Activated naive CD4-positive, alpha-beta T cell treated with anti-CD3 and anti-CD28 coated beads, Interleukin-2, amount 50 U/mL, for 24 hours (primary cell): ENCODE measurements at regions not wholly inside any gene's neighbourhood (a gene's known extent, or its start where the extent isn't known, plus 50 kb on each side); places are given as distances from the start of the nearest gene placed in this dataset.

Experiments used
- H3K27ac Mint-ChIP-seq: one replicate; pipeline ENCODE4 v1.8.0; 2021; ENCODE audit warnings: mild to moderate bottlenecking, mixed read lengths
- H3K27me3 Mint-ChIP-seq: one replicate; pipeline ENCODE4 v1.8.0; 2021; ENCODE audit warnings: mixed read lengths
- H3K36me3 Mint-ChIP-seq: one replicate; pipeline ENCODE4 v1.8.0; 2021; ENCODE audit warnings: mixed read lengths
- H3K4me1 Mint-ChIP-seq: one replicate; pipeline ENCODE4 v1.8.0; 2021; ENCODE audit warnings: mixed read lengths
- H3K4me3 Mint-ChIP-seq: one replicate; pipeline ENCODE4 v1.8.0; 2021; ENCODE audit warnings: mild to moderate bottlenecking, mixed read lengths
- H3K9me3 Mint-ChIP-seq: one replicate; pipeline ENCODE4 v1.8.0; 2021; ENCODE audit warnings: mixed read lengths

- Mint-ChIP-seq H3K36me3 (no peaks in the 10 kb centered on the region), H3K27ac (no peak overlapping the region), H3K4me1 (no peaks in the 10 kb centered on the region), H3K27me3 (peaks cover 2% of the 10 kb centered on the region), H3K9me3 (no peaks in the 10 kb centered on the region), H3K4me3 (no peak overlapping the region)
Measured at GRCh38 chr2:108067820-108068405, 81.6 kb downstream of the SLC5A7 start.

GRCh38 chr2:108069515-108070310, 83.4 kb downstream of the SLC5A7 start:
- H3K4me3 Mint-ChIP-seq, result no peak overlapping the region

GRCh38 chr2:108073415-108074072, 87.2 kb downstream of the SLC5A7 start:
- no peaks in the 10 kb centered on the region for H3K4me1 Mint-ChIP-seq
- no peak overlapping the region for H3K27ac Mint-ChIP-seq
- H3K27me3 Mint-ChIP-seq, result no peaks in the 10 kb centered on the region
- H3K9me3 Mint-ChIP-seq, result no peaks in the 10 kb centered on the region
- no peak overlapping the region for H3K4me3 Mint-ChIP-seq
- no peaks in the 10 kb centered on the region for H3K36me3 Mint-ChIP-seq

More at GRCh38 chr2:108069515-108070310, 83.4 kb downstream of the SLC5A7 start:
- Mint-ChIP-seq H3K27me3 (peaks cover under 1% of the 10 kb centered on the region), H3K27ac (no peak overlapping the region), H3K36me3 (no peaks in the 10 kb centered on the region), H3K9me3 (no peaks in the 10 kb centered on the region), H3K4me1 (no peaks in the 10 kb centered on the region)

- H3K27ac Mint-ChIP-seq, result no peak overlapping the region
- no peaks in the 10 kb centered on the region for H3K9me3 Mint-ChIP-seq
- no peaks in the 10 kb centered on the region for H3K36me3 Mint-ChIP-seq
- H3K4me1 Mint-ChIP-seq, result no peaks in the 10 kb centered on the region
- H3K27me3 Mint-ChIP-seq, result no peaks in the 10 kb centered on the region
- H3K4me3 Mint-ChIP-seq, result no peak overlapping the region
Measured at GRCh38 chr2:108074150-108074549, 87.8 kb downstream of the SLC5A7 start.

- Mint-ChIP-seq H3K4me1 (no peaks in the 10 kb centered on the region), H3K27ac (no peak overlapping the region), H3K4me3 (no peak overlapping the region), H3K27me3 (no peaks in the 10 kb centered on the region), H3K36me3 (no peaks in the 10 kb centered on the region), H3K9me3 (peaks cover 5% of the 10 kb centered on the region)
Measured at GRCh38 chr2:108074946-108075345, 88.6 kb downstream of the SLC5A7 start.

- Mint-ChIP-seq H3K4me1 (no peaks in the 10 kb centered on the region), H3K9me3 (peaks cover 5% of the 10 kb centered on the region), H3K27me3 (peaks cover 3% of the 10 kb centered on the region), H3K27ac (no peak overlapping the region), H3K4me3 (no peak overlapping the region), H3K36me3 (no peaks in the 10 kb centered on the region)
Measured at GRCh38 chr2:108076527-108076926, 90.2 kb downstream of the SLC5A7 start.

- no peak overlapping the region for H3K27ac Mint-ChIP-seq
- H3K36me3 Mint-ChIP-seq, result no peaks in the 10 kb centered on the region
- H3K9me3 Mint-ChIP-seq, result peaks cover 5% of the 10 kb centered on the region
- H3K4me3 Mint-ChIP-seq, result no peak overlapping the region
- no peaks in the 10 kb centered on the region for H3K4me1 Mint-ChIP-seq
- peaks cover 3% of the 10 kb centered on the region for H3K27me3 Mint-ChIP-seq
Measured at GRCh38 chr2:108079736-108080135, 93.4 kb downstream of the SLC5A7 start.

- H3K4me1 Mint-ChIP-seq, result no peaks in the 10 kb centered on the region
- H3K27me3 Mint-ChIP-seq, result peaks cover 3% of the 10 kb centered on the region
- no peak overlapping the region for H3K27ac Mint-ChIP-seq
- H3K36me3 Mint-ChIP-seq, result no peaks in the 10 kb centered on the region
- H3K4me3 Mint-ChIP-seq, result no peak overlapping the region
- peaks cover 5% of the 10 kb centered on the region for H3K9me3 Mint-ChIP-seq
Measured at GRCh38 chr2:108080177-108080576, 93.9 kb downstream of the SLC5A7 start.

GRCh38 chr2:108082978-108083377, 96.7 kb downstream of the SLC5A7 start:
- H3K4me3 Mint-ChIP-seq, result no peak overlapping the region
- H3K9me3 Mint-ChIP-seq, result peaks cover 16% of the 10 kb centered on the region
- no peaks in the 10 kb centered on the region for H3K4me1 Mint-ChIP-seq
- no peak overlapping the region for H3K27ac Mint-ChIP-seq
- H3K27me3 Mint-ChIP-seq, result peaks cover 5% of the 10 kb centered on the region
- H3K36me3 Mint-ChIP-seq, result no peaks in the 10 kb centered on the region

GRCh38 chr2:108084311-108084710, 98.0 kb downstream of the SLC5A7 start:
- H3K27ac Mint-ChIP-seq, result no peak overlapping the region
- peaks cover 10% of the 10 kb centered on the region for H3K27me3 Mint-ChIP-seq
- peaks cover 21% of the 10 kb centered on the region for H3K9me3 Mint-ChIP-seq
- no peaks in the 10 kb centered on the region for H3K36me3 Mint-ChIP-seq
- no peak overlapping the region for H3K4me3 Mint-ChIP-seq
- H3K4me1 Mint-ChIP-seq, result no peaks in the 10 kb centered on the region

GRCh38 chr2:108092886-108093285, 106.6 kb downstream of the SLC5A7 start:
- Mint-ChIP-seq H3K27ac (no peak overlapping the region), H3K9me3 (peaks cover 24% of the 10 kb centered on the region), H3K36me3 (no peaks in the 10 kb centered on the region), H3K4me1 (no peaks in the 10 kb centered on the region), H3K4me3 (no peak overlapping the region), H3K27me3 (peaks cover 10% of the 10 kb centered on the region)

GRCh38 chr2:108101481-108101880, 115.2 kb downstream of the SLC5A7 start:
- H3K27me3 Mint-ChIP-seq, result peaks cover 2% of the 10 kb centered on the region
- H3K9me3 Mint-ChIP-seq, result no peaks in the 10 kb centered on the region
- H3K4me3 Mint-ChIP-seq, result no peak overlapping the region
- no peaks in the 10 kb centered on the region for H3K36me3 Mint-ChIP-seq
- H3K27ac Mint-ChIP-seq, result no peak overlapping the region
- no peaks in the 10 kb centered on the region for H3K4me1 Mint-ChIP-seq

GRCh38 chr2:108106731-108107130, 120.4 kb downstream of the SLC5A7 start:
- Mint-ChIP-seq H3K36me3 (no peaks in the 10 kb centered on the region), H3K4me3 (no peak overlapping the region), H3K27ac (no peak overlapping the region), H3K9me3 (no peaks in the 10 kb centered on the region), H3K27me3 (peaks cover 3% of the 10 kb centered on the region), H3K4me1 (no peaks in the 10 kb centered on the region)

- Mint-ChIP-seq H3K9me3 (no peaks in the 10 kb centered on the region), H3K27ac (no peak overlapping the region), H3K27me3 (peaks cover 1% of the 10 kb centered on the region), H3K4me3 (no peak overlapping the region), H3K36me3 (no peaks in the 10 kb centered on the region), H3K4me1 (no peaks in the 10 kb centered on the region)
Measured at GRCh38 chr2:108111936-108112335, 125.6 kb downstream of the SLC5A7 start.

GRCh38 chr2:108115868-108116267, 123.9 kb upstream of the SULT1C3 start:
- Mint-ChIP-seq H3K4me1 (no peaks in the 10 kb centered on the region), H3K4me3 (no peak overlapping the region), H3K36me3 (no peaks in the 10 kb centered on the region), H3K27ac (no peak overlapping the region), H3K9me3 (no peaks in the 10 kb centered on the region), H3K27me3 (peaks cover 3% of the 10 kb centered on the region)

GRCh38 chr2:108118996-108119395, 120.8 kb upstream of the SULT1C3 start:
- Mint-ChIP-seq H3K27ac (no peak overlapping the region), H3K9me3 (no peaks in the 10 kb centered on the region), H3K4me3 (no peak overlapping the region), H3K36me3 (no peaks in the 10 kb centered on the region), H3K4me1 (no peaks in the 10 kb centered on the region), H3K27me3 (peaks cover 2% of the 10 kb centered on the region)
